Gastrocnemius medialis (tissue), 4 donors: ENCODE measurements at regions not wholly inside any gene's neighbourhood (a gene's known extent, or its start where the extent isn't known, plus 50 kb on each side); places are given as distances from the start of the nearest gene placed in this dataset.
"Not testable (repeated sequence)": the region's sequence is repeated elsewhere in the genome, so short reads cannot be mapped to it uniquely, and the experiment has no call there.

Experiments used
- ATAC-seq, 2 donors: fragments of 150-250 bp; one replicate each; pipeline ENCODE4 v1.9.1; 2016
- DNase-seq, 2 donors: peaks; one replicate each; pipeline ENCODE4 v3.0.0-alpha.2; 2019
- H3K27ac ChIP-seq, 4 donors: fragments of 200-600 bp; sonication (generic); 1 replicate in 1 of 4; 2 replicates in 3 of 4; pipeline ENCODE4 v1.5.1; 2016 to 2018; ENCODE audit warnings: mild to moderate bottlenecking in 2 of 4, moderate library complexity in 1 of 4
- H3K27me3 ChIP-seq, 3 donors: fragments of 200-600 bp; sonication (generic) in 2 of 3; 1 replicate in 1 of 3; 2 replicates in 2 of 3; pipeline versions ENCODE4 v1.5.1 to v1.6.0; 2016 to 2019; ENCODE audit warnings: mild to moderate bottlenecking in 1 of 3, moderate library complexity in 1 of 3
- H3K36me3 ChIP-seq, 2 donors: fragments of 200-600 bp; sonication (generic) in 1 of 2; one replicate each; pipeline ENCODE4 v1.5.1; 2017 to 2018
- H3K4me1 ChIP-seq, 2 donors: fragments of 200-600 bp; sonication (generic) in 1 of 2; one replicate each; pipeline ENCODE4 v1.5.1; 2016 to 2017; ENCODE audit warnings: mild to moderate bottlenecking in 2 of 2
- H3K4me3 ChIP-seq, 4 donors: fragments of 200-600 bp; sonication (generic) in 3 of 4; 1 replicate in 1 of 4; 2 replicates in 3 of 4; pipeline ENCODE4 v1.5.1; 2016 to 2019; ENCODE audit warnings: mild to moderate bottlenecking in 2 of 4
- H3K9me3 ChIP-seq, 3 donors: fragments of 200-600 bp; sonication (generic) in 2 of 3; 1 replicate in 1 of 3; 2 replicates in 2 of 3; pipeline ENCODE4 v1.5.1; 2016 to 2019
- POLR2A ChIP-seq, 2 donors: fragments of 450-650 bp; IDR thresholded peaks; one replicate each; pipeline ENCODE4 v1.6.1; 2017; ENCODE audit warnings: antibody characterized with exemption in 2 of 2, mild to moderate bottlenecking in 2 of 2, moderate library complexity in 2 of 2
- in situ Hi-C, 4 donors: fragments of 200-750 bp; cut with MboI; loops; one replicate each; pipeline versions ENCODE4 v1.15.0 to v1.8.0; 2017; ENCODE audit warnings: low sequenced_read_pairs in 4 of 4
- intact Hi-C: fragments of 100-400 bp; cut with DNase I; formaldehyde crosslinking; loops from one replicate; pipeline ENCODE4 v1.15.1; 2023; ENCODE audit warnings: low total_unique reads
- TF ChIP-seq, protein P1 (sequence below), 5 experiments: fragments of 450-650 bp in 3 of 5; fragments of 200-600 bp in 2 of 5; sonication (generic) in 2 of 5; IDR thresholded peaks in 4 of 5; conservative IDR thresholded peaks in 1 of 5; 1 replicate in 4 of 5; 2 replicates in 1 of 5; pipeline ENCODE4 v1.5.1; 2016 to 2019; ENCODE audit warnings: antibody characterized with exemption in 5 of 5, mild to moderate bottlenecking in 3 of 5, moderate library complexity in 3 of 5

DNA sequence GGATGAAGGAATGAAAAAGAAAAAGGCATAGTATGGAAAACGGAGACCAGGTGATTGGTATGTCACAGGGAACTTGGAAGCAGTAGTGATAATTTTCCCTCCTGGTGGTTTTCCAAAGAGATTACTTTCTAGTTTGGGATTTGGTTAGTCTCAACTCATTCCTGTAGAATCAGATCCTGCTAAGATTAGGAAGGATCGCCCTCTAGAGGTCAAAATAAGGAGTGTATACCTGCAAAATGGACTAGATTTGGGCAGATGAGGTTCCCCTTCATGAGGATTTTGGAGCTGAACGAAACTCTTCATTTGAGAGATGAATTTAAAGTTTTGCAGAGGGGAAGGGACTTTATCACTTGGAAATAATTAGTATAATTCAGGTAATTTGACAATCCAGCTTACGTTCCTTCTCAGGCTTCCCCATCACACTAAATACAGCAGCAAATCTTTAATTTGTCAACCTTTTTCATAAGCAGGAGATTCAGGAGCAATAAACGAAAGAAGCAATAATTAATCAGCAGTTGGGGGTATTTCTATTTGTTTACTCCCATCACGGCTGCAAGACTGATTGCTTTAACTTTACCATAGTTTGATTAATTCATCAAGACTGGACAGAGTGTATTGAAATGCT, 65.2 kb downstream of the CCDC195 start:
- no peaks in the 10 kb centered on the region for H3K9me3 ChIP-seq
- no peak overlapping the region for H3K4me3 ChIP-seq
- no peaks in the 10 kb centered on the region for H3K36me3 ChIP-seq
- H3K27me3 ChIP-seq = no peaks in the 10 kb centered on the region
- in situ Hi-C loops = no loop called here
- intact Hi-C loops = loop anchor here (1.0 kb wide), 1 partner anchor 294 kb away; no protein-coding TSS in a partner anchor
- ATAC-seq (peak; percentile 75 to 80), DNase-seq (no peak)
- no peak overlapping the region for H3K27ac ChIP-seq
- TF ChIP-seq, protein P1, sequence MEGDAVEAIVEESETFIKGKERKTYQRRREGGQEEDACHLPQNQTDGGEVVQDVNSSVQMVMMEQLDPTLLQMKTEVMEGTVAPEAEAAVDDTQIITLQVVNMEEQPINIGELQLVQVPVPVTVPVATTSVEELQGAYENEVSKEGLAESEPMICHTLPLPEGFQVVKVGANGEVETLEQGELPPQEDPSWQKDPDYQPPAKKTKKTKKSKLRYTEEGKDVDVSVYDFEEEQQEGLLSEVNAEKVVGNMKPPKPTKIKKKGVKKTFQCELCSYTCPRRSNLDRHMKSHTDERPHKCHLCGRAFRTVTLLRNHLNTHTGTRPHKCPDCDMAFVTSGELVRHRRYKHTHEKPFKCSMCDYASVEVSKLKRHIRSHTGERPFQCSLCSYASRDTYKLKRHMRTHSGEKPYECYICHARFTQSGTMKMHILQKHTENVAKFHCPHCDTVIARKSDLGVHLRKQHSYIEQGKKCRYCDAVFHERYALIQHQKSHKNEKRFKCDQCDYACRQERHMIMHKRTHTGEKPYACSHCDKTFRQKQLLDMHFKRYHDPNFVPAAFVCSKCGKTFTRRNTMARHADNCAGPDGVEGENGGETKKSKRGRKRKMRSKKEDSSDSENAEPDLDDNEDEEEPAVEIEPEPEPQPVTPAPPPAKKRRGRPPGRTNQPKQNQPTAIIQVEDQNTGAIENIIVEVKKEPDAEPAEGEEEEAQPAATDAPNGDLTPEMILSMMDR (IDR thresholded peaks at IDR 0.05 in 4 of 5, conservative IDR thresholded peaks at IDR 0.05 in 1 of 5) = peak; percentile 61 to 81 (median 74)
- no peak for TF ChIP-seq POLR2A (IDR thresholded peaks at IDR 0.05)
- no peaks in the 10 kb centered on the region for H3K4me1 ChIP-seq

DNA sequence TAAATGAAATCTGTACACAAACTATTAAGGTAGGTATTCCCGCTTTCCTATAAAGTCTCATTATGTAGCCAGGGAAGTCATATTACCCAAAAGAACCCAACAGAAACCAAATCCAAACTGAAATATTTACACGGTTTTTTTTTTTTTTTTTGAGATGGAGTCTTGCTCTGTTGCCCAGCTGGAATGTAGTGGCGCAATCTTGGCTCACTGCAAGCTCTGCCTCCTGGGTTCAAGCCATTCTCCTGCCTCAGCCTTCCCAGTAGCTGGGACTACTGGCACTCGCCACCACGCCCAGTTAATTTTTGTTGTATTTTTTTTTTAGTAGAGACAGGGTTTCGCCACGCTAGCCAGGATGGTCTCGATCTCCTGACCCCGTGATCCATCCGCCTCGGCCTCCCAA, 62.5 kb upstream of the CUL3 start:
- H3K9me3 ChIP-seq, H3K27ac ChIP-seq, ATAC-seq, H3K4me3 ChIP-seq, H3K36me3 ChIP-seq, H3K27me3 ChIP-seq, DNase-seq, H3K4me1 ChIP-seq, intact Hi-C loops: not testable (repeated sequence)
- in situ Hi-C loops = loop anchor here (5.0 kb wide), 2 partner anchors 200 to 290 kb away; no protein-coding TSS in a partner anchor

DNA sequence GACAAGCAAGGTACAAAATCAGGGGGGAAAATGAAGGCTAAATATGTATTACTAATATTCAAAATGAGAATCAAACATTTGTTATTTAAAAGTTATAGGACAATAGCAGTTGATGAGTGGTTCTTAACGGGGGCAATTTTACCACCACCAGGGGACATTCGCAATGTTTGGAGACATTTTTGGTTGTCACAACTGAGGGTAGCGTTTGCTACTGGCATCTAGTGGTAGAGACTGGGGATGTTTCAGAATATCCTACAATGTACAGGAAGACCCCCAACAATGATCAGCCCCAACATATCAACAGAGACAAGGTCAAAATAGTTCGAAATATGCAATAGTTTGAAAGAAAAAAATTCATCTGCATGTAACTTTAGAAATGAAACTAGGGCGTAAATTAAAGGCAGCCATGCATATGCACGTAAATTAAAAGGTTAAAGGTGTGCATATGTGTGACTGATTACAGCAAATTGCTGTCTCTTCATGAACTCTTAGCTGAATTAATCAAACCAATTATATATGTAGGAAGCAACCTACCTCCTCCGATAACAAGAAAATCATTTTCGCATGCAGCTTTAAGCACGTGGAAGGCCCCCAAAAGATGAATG, 61.2 kb upstream of the CUL3 start:
- H3K36me3 ChIP-seq = no peaks in the 10 kb centered on the region
- H3K4me1 ChIP-seq = no peaks in the 10 kb centered on the region
- H3K27ac ChIP-seq = no peak overlapping the region
- no peak for ATAC-seq
- intact Hi-C loops = no loop called here
- no peaks in the 10 kb centered on the region for H3K27me3 ChIP-seq
- no peak for DNase-seq
- in situ Hi-C loops = loop anchor here (5.0 kb wide), 2 partner anchors 199 to 289 kb away; no protein-coding TSS in a partner anchor
- H3K9me3 ChIP-seq = no peaks in the 10 kb centered on the region
- no peak overlapping the region for H3K4me3 ChIP-seq
- TF ChIP-seq, protein P1 (IDR thresholded peaks at IDR 0.05 in 4 of 5, conservative IDR thresholded peaks at IDR 0.05 in 1 of 5) = peak in 3 of 5 experiments; percentile 13 to 44 (median 30)
- TF ChIP-seq POLR2A (IDR thresholded peaks at IDR 0.05) = no peak

DNA sequence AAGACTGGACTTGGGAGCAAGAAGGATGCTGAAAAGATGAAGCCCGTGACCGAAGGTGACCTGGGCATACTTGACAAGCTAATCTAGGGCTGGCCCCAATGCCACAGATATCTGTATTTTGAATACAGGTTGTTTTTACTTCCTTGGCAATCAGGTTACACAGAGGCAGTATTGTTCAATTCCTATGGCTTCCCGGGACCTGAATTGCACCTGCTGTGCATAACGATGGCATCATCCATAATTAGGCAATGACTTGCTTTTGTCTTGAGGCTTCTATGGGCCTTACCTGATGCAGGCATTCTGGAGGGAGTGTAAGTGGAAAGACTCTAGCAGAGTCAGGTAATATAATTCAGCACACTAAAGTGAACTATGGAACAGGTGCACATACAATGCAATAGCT, 60.6 kb upstream of the CUL3 start:
- DNase-seq (no peak), ATAC-seq (no peak)
- no peak for TF ChIP-seq POLR2A (IDR thresholded peaks at IDR 0.05)
- TF ChIP-seq, protein P1 (IDR thresholded peaks at IDR 0.05 in 4 of 5, conservative IDR thresholded peaks at IDR 0.05 in 1 of 5) = no peak
- intact Hi-C loops = no loop called here
- H3K4me1 ChIP-seq = no peaks in the 10 kb centered on the region
- no peaks in the 10 kb centered on the region for H3K9me3 ChIP-seq
- in situ Hi-C loops = loop anchor here (5.0 kb wide), 2 partner anchors 198 to 288 kb away; no protein-coding TSS in a partner anchor
- H3K27me3 ChIP-seq = no peaks in the 10 kb centered on the region
- no peak overlapping the region for H3K27ac ChIP-seq
- no peaks in the 10 kb centered on the region for H3K36me3 ChIP-seq
- no peak overlapping the region for H3K4me3 ChIP-seq

DNA sequence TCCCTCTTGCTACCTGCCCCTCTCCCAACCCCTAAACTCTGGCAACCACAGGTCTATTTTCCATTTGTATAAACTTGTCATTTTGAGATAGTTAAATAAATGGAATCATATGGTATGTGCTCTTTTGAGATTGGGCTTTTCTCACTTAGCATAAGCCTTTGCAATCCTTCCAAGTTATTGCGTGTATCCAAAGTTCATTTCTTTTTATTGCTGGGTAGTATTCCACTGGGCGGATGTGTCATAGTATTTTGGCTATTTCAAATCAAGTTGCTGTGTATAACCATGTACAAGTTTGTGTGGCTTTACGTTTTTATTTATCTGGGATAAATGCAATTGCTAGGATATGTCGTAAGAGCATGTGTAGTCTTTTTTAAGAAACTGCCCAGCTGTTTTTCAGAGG, 55.5 kb upstream of the CUL3 start:
- H3K9me3 ChIP-seq = no peaks in the 10 kb centered on the region
- TF ChIP-seq POLR2A (IDR thresholded peaks at IDR 0.05) = no peak
- TF ChIP-seq, protein P1 (IDR thresholded peaks at IDR 0.05 in 4 of 5, conservative IDR thresholded peaks at IDR 0.05 in 1 of 5) = no peak
- no peaks in the 10 kb centered on the region for H3K36me3 ChIP-seq
- H3K27me3 ChIP-seq = no peaks in the 10 kb centered on the region
- no peak overlapping the region for H3K4me3 ChIP-seq
- H3K27ac ChIP-seq = no peak overlapping the region
- DNase-seq = no peak
- in situ Hi-C loops (no loop called here), intact Hi-C loops (no loop called here)
- no peak for ATAC-seq
- H3K4me1 ChIP-seq = no peaks in the 10 kb centered on the region
